CD14-positive monocyte (primary cell): ENCODE measurements at regions not wholly inside any gene's neighbourhood (a gene's known extent, or its start where the extent isn't known, plus 50 kb on each side); places are given as distances from the start of the nearest gene placed in this dataset.

Experiments used
- DNase-seq, 3 donors: peaks; one replicate each; pipeline ENCODE4 v3.0.0-alpha.2; 2011 to 2022
- H2AFZ ChIP-seq: 2 replicates; pipeline ENCODE4 v1.6.0; 2012; ENCODE audit warnings: mild to moderate bottlenecking, low read depth, low read length, inconsistent platforms; ENCODE audit not compliant: insufficient read depth, poor library complexity, severe bottlenecking
- H3K27ac ChIP-seq, 2 donors: 1 replicate in 1 of 2; 2 replicates in 1 of 2; pipeline ENCODE4 v1.5.1; 2012 to 2013; ENCODE audit warnings: low read length in 2 of 2, control low read depth in 1 of 2, inconsistent platforms in 1 of 2, low read depth in 1 of 2, mild to moderate bottlenecking in 1 of 2
- H3K27me3 ChIP-seq, 2 donors: one replicate each; pipeline versions ENCODE4 v1.6.0 to v1.6.1; 2011 to 2013; ENCODE audit warnings: low read length in 2 of 2; ENCODE audit not compliant: control insufficient read depth in 2 of 2, insufficient read depth in 2 of 2
- H3K36me3 ChIP-seq, 2 donors: replicated peaks in 1 of 2; 1 replicate in 1 of 2; 2 replicates in 1 of 2; pipeline versions ENCODE4 v1.5.1 to v1.6.1; 2012 to 2013; ENCODE audit warnings: low read length in 2 of 2, control low read depth in 1 of 2, inconsistent platforms in 1 of 2, mild to moderate bottlenecking in 1 of 2; ENCODE audit not compliant: insufficient read depth in 2 of 2, control insufficient read depth in 1 of 2
- H3K4me1 ChIP-seq, 2 donors: 1 replicate in 1 of 2; 2 replicates in 1 of 2; pipeline versions ENCODE4 v1.5.1 to v1.6.1; 2012 to 2013; ENCODE audit warnings: low read length in 2 of 2, control low read depth in 1 of 2, inconsistent platforms in 1 of 2, mild to moderate bottlenecking in 1 of 2, moderate library complexity in 1 of 2; ENCODE audit not compliant: insufficient read depth in 2 of 2, control insufficient read depth in 1 of 2
- H3K4me2 ChIP-seq: replicated peaks from 2 replicates; pipeline ENCODE3; 2012; ENCODE audit warnings: low read length, moderate library complexity, mild to moderate bottlenecking; ENCODE audit not compliant: poor library complexity, severe bottlenecking; ENCODE audit errors: extremely low read depth
- H3K4me3 ChIP-seq, 3 experiments: fragments of 200-600 bp in 1 of 3; sonication (generic) in 1 of 3; replicated peaks in 1 of 3; 1 replicate in 2 of 3; 2 replicates in 1 of 3; pipeline ENCODE4 v1.5.1; 2011 to 2013; ENCODE audit warnings: low read length in 3 of 3, mild to moderate bottlenecking in 3 of 3, control low read depth in 2 of 3, low read depth in 2 of 3, inconsistent platforms in 1 of 3, moderate library complexity in 1 of 3
- H3K79me2 ChIP-seq: 2 replicates; pipeline ENCODE4 v1.6.0; 2012; ENCODE audit warnings: mild to moderate bottlenecking, control low read depth, inconsistent platforms, low read length, moderate library complexity; ENCODE audit not compliant: insufficient read depth
- H3K9ac ChIP-seq: 2 replicates; pipeline ENCODE4 v1.6.0; 2017; ENCODE audit warnings: low read length, mild to moderate bottlenecking; ENCODE audit not compliant: insufficient read depth, poor library complexity, severe bottlenecking
- H3K9me3 ChIP-seq, 2 donors: replicated peaks in 1 of 2; 1 replicate in 1 of 2; 2 replicates in 1 of 2; pipeline versions ENCODE4 v1.5.1 to v1.6.1; 2012 to 2013; ENCODE audit warnings: low read length in 2 of 2, control low read depth in 1 of 2; ENCODE audit not compliant: control insufficient read depth in 1 of 2, insufficient read depth in 1 of 2
- H4K20me1 ChIP-seq: 2 replicates; pipeline ENCODE4 v1.6.0; 2012; ENCODE audit warnings: mild to moderate bottlenecking, low read length, control low read depth, moderate library complexity; ENCODE audit not compliant: insufficient read depth
- H3K27ac Mint-ChIP-seq, 7 donors: one replicate each; pipeline ENCODE4 v1.8.0; 2020; ENCODE audit warnings: mild to moderate bottlenecking in 7 of 7, mixed read lengths in 7 of 7, moderate library complexity in 6 of 7, inconsistent platforms in 2 of 7
- H3K27me3 Mint-ChIP-seq, 3 donors: one replicate each; pipeline ENCODE4 v1.8.0; 2021 to 2022; ENCODE audit warnings: low read depth in 3 of 3, mild to moderate bottlenecking in 3 of 3, mixed read lengths in 3 of 3, moderate library complexity in 3 of 3, inconsistent platforms in 1 of 3
- H3K36me3 Mint-ChIP-seq, 2 donors: one replicate each; pipeline ENCODE4 v1.8.0; 2020; ENCODE audit warnings: mixed read lengths in 2 of 2, inconsistent platforms in 1 of 2, mild to moderate bottlenecking in 1 of 2
- H3K4me1 Mint-ChIP-seq: one replicate; pipeline ENCODE4 v1.8.0; 2020; ENCODE audit warnings: mild to moderate bottlenecking, mixed read lengths
- H3K4me3 Mint-ChIP-seq, 2 donors: one replicate each; pipeline ENCODE4 v1.8.0; 2020; ENCODE audit warnings: mild to moderate bottlenecking in 2 of 2, mixed read lengths in 2 of 2, moderate library complexity in 1 of 2
- H3K9me3 Mint-ChIP-seq, 7 donors: one replicate each; pipeline ENCODE4 v1.8.0; 2020 to 2022; ENCODE audit warnings: mixed read lengths in 7 of 7, mild to moderate bottlenecking in 6 of 7, moderate library complexity in 6 of 7, inconsistent platforms in 2 of 7
- WGBS: methylation state at CpG from one replicate; pipeline ENCODE4 v1.1.5; 2013; ENCODE audit warnings: missing lambda C conversion rate; ENCODE audit not compliant: insufficient coverage; 5-methylcytosine and 5-hydroxymethylcytosine counted together
- intact Hi-C, 2 donors: fragments of 100-400 bp; cut with micrococcal nuclease; formaldehyde crosslinking; loops; one replicate each; pipeline versions ENCODE4 v1.15.0 to v1.15.1; 2023
- TF ChIP-seq, protein P1 (sequence below): fragments of 200-600 bp; IDR thresholded peaks from one replicate; pipeline ENCODE4 v1.8.0; 2022; ENCODE audit warnings: antibody characterized with exemption, mild to moderate bottlenecking

DNA sequence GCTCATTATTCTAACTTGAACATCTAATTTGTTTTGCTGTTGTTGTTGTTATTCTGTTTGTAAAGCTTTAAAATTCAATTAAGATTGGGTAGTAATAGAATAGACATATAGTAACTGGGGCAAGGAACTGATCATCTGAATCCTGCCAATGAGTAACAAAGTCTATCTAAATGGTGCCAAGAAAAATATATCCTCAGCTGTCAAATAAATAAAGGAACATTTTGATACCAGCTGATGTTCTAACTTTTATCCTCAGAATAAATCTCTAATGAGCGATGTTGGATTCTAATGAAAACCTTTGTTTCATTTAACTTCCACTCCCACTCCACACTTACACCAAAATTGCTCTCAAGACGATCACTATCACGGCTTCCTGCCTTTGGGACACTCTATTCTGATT is 210.9 kb downstream of the TINAG start:
- 100% methylated on average over 3 of the region's 3 CpGs for WGBS
- intact Hi-C loops: no loop called here

GRCh38 chr6:54525731-54526130 is 217.5 kb downstream of the TINAG start:
- Histone ChIP-seq H3K9ac (no peak overlapping the region), H3K27me3 (no peaks in the 10 kb centered on the region), H3K27ac (no peak overlapping the region), H3K36me3 (no peaks in the 10 kb centered on the region), H3K4me1 (no peaks in the 10 kb centered on the region), H3K4me2 (no peak overlapping the region), H3K79me2 (no peaks in the 10 kb centered on the region), H3K4me3 (no peak overlapping the region), H3K9me3 (peaks cover 0 to 4% of the 10 kb centered on the region in 2 donors), H2AFZ (no peak overlapping the region), H4K20me1 (no peaks in the 10 kb centered on the region)
- WGBS: no CpG with 5 or more reads among the region's 2 CpGs
- TF ChIP-seq, protein P1, sequence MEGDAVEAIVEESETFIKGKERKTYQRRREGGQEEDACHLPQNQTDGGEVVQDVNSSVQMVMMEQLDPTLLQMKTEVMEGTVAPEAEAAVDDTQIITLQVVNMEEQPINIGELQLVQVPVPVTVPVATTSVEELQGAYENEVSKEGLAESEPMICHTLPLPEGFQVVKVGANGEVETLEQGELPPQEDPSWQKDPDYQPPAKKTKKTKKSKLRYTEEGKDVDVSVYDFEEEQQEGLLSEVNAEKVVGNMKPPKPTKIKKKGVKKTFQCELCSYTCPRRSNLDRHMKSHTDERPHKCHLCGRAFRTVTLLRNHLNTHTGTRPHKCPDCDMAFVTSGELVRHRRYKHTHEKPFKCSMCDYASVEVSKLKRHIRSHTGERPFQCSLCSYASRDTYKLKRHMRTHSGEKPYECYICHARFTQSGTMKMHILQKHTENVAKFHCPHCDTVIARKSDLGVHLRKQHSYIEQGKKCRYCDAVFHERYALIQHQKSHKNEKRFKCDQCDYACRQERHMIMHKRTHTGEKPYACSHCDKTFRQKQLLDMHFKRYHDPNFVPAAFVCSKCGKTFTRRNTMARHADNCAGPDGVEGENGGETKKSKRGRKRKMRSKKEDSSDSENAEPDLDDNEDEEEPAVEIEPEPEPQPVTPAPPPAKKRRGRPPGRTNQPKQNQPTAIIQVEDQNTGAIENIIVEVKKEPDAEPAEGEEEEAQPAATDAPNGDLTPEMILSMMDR: no peak
- no peak overlapping the region for H3K27ac Mint-ChIP-seq
- no peak for DNase-seq
- no peaks in the 10 kb centered on the region for H3K4me1 Mint-ChIP-seq
- intact Hi-C loops: no loop called here
- H3K36me3 Mint-ChIP-seq: no peaks in the 10 kb centered on the region
- H3K9me3 Mint-ChIP-seq: peaks cover 2 to 20% (median 9%) of the 10 kb centered on the region in 7 donors
- no peaks in the 10 kb centered on the region for H3K27me3 Mint-ChIP-seq
- no peak overlapping the region for H3K4me3 Mint-ChIP-seq

More for the DNA sequence above, 210.9 kb downstream of the TINAG start:
- Mint-ChIP-seq H3K36me3 (no peaks in the 10 kb centered on the region), H3K27ac (no peak overlapping the region), H3K27me3 (peaks cover 0 to 1% (median 0%) of the 10 kb centered on the region in 3 donors), H3K9me3 (peaks cover 0 to 4% (median 1%) of the 10 kb centered on the region in 7 donors), H3K4me1 (no peaks in the 10 kb centered on the region), H3K4me3 (no peak overlapping the region)
- Histone ChIP-seq H3K79me2 (no peaks in the 10 kb centered on the region), H3K36me3 (no peaks in the 10 kb centered on the region), H3K9ac (no peak overlapping the region), H4K20me1 (no peaks in the 10 kb centered on the region), H3K9me3 (peaks cover 0 to 4% of the 10 kb centered on the region in 2 donors), H3K4me3 (no peak overlapping the region), H3K4me2 (no peak overlapping the region), H2AFZ (no peak overlapping the region), H3K27me3 (no peaks in the 10 kb centered on the region), H3K27ac (no peak overlapping the region), H3K4me1 (no peaks in the 10 kb centered on the region)
- no peak for DNase-seq
- TF ChIP-seq, protein P1: no peak
